IMR-90 (cell line): ENCODE measurements at regions not wholly inside any gene's neighbourhood (a gene's known extent, or its start where the extent isn't known, plus 50 kb on each side); places are given as distances from the start of the nearest gene placed in this dataset.

Source experiments
- ATAC-seq: fragments of 200-7000 bp; cut with Tn5 transposase; 2 replicates; pipeline ENCODE4 v1.9.1; 2020; ENCODE audit warnings: low read depth, mild to moderate bottlenecking, moderate library complexity
- BruUV-seq: library from RNA; stranded (reverse); fragments of 400-500 nt; replicated peaks from 2 replicates; lab custom pipeline; 2021; lab: Mats Ljungman, UMichigan
- CTCF ChIA-PET: fragments of 300-600 bp; formaldehyde crosslinking; extraction: SDS; loops from one replicate; lab custom pipeline; 2021; ENCODE audit warnings: antibody characterized with exemption; lab: Yijun Ruan, JAX
- POLR2A ChIA-PET: fragments of 300-600 bp; sonication (Branson Sonifier 250); formaldehyde crosslinking; loops from one replicate; lab custom pipeline; 2022; ENCODE audit warnings: antibody characterized with exemption; ENCODE audit not compliant: unreplicated experiment; lab: Charles Lee
- DNase-seq: peaks from one replicate; pipeline ENCODE4 v3.0.0; 2013
- H2AFZ ChIP-seq: replicated peaks from 2 replicates; pipeline ENCODE3; 2013; ENCODE audit warnings: low read length, mild to moderate bottlenecking; ENCODE audit not compliant: poor library complexity
- H2AK5ac ChIP-seq: 2 replicates; pipeline ENCODE4 v1.6.1; 2013; ENCODE audit warnings: low read depth, low read length, inconsistent platforms
- H2AK9ac ChIP-seq: replicated peaks from 2 replicates; pipeline ENCODE3; 2013; ENCODE audit warnings: mild to moderate bottlenecking, low read depth, low read length, moderate library complexity; ENCODE audit not compliant: poor library complexity
- H2BK120ac ChIP-seq: 2 replicates; pipeline ENCODE4 v1.6.1; 2013; ENCODE audit warnings: low read depth, low read length, inconsistent platforms
- H2BK15ac ChIP-seq: 3 replicates; pipeline ENCODE4 v1.6.1; 2013; ENCODE audit warnings: low read depth, low read length, inconsistent platforms
- H2BK20ac ChIP-seq: 2 replicates; pipeline ENCODE4 v1.6.1; 2013; ENCODE audit warnings: low read depth, mild to moderate bottlenecking, inconsistent platforms, low read length, moderate library complexity
- H2BK5ac ChIP-seq: 2 replicates; pipeline ENCODE4 v1.6.1; 2013; ENCODE audit warnings: mild to moderate bottlenecking, low read depth, low read length, inconsistent platforms; ENCODE audit not compliant: poor library complexity, severe bottlenecking
- H3K14ac ChIP-seq: replicated peaks from 2 replicates; pipeline ENCODE4 v1.6.1; 2013; ENCODE audit warnings: low read depth, low read length, inconsistent platforms
- H3K18ac ChIP-seq: 2 replicates; pipeline ENCODE4 v1.6.1; 2013; ENCODE audit warnings: low read depth, low read length, control low read depth
- H3K23ac ChIP-seq: 2 replicates; pipeline ENCODE4 v1.6.1; 2013; ENCODE audit warnings: low read depth, low read length, inconsistent platforms
- H3K27ac ChIP-seq: 2 replicates; pipeline ENCODE4 v1.5.1; 2013; ENCODE audit warnings: mild to moderate bottlenecking, control low read depth, low read length; ENCODE audit not compliant: insufficient read depth
- H3K27me3 ChIP-seq: 2 replicates; pipeline ENCODE4 v1.6.1; 2013; ENCODE audit warnings: low read length; ENCODE audit not compliant: control insufficient read depth, insufficient read depth
- H3K36me3 ChIP-seq: 2 replicates; pipeline ENCODE4 v1.6.1; 2013; ENCODE audit warnings: low read length, mixed read lengths; ENCODE audit not compliant: control insufficient read depth, insufficient read depth
- H3K4ac ChIP-seq: 2 replicates; pipeline ENCODE4 v1.6.1; 2013; ENCODE audit warnings: low read depth, low read length, inconsistent platforms
- H3K4me1 ChIP-seq: 2 replicates; pipeline ENCODE4 v1.6.1; 2013; ENCODE audit warnings: low read length, mixed read lengths; ENCODE audit not compliant: control insufficient read depth, insufficient read depth
- H3K4me2 ChIP-seq: 2 replicates; pipeline ENCODE4 v1.6.1; 2013; ENCODE audit warnings: low read depth, mild to moderate bottlenecking, control low read depth, low read length, moderate library complexity
- H3K4me3 ChIP-seq: 2 replicates; pipeline ENCODE4 v1.5.1; 2013; ENCODE audit warnings: low read depth, mild to moderate bottlenecking, control low read depth, low read length, moderate library complexity; ENCODE audit not compliant: insufficient read depth
- H3K56ac ChIP-seq: 2 replicates; pipeline ENCODE4 v1.6.1; 2013; ENCODE audit warnings: low read length, inconsistent platforms; ENCODE audit not compliant: insufficient read depth; ENCODE audit errors: extremely low read depth
- H3K79me1 ChIP-seq, 2 experiments: 2 replicates each; pipeline ENCODE4 v1.6.1; 2013; ENCODE audit warnings: low read length in 2 of 2, inconsistent platforms in 1 of 2, low read depth in 1 of 2
- H3K9ac ChIP-seq: 2 replicates; pipeline ENCODE4 v1.6.1; 2013; ENCODE audit warnings: low read depth, low read length, control low read depth
- H3K9me1 ChIP-seq: 2 replicates; pipeline ENCODE4 v1.6.1; 2013; ENCODE audit warnings: low read length, inconsistent platforms; ENCODE audit not compliant: insufficient read depth
- H3K9me3 ChIP-seq: 2 replicates; pipeline ENCODE4 v1.6.1; 2013; ENCODE audit warnings: low read length; ENCODE audit not compliant: control insufficient read depth, insufficient read depth
- H4K20me1 ChIP-seq: 2 replicates; pipeline ENCODE4 v1.6.1; 2013; ENCODE audit warnings: low read length, inconsistent platforms; ENCODE audit not compliant: insufficient read depth
- H4K5ac ChIP-seq: 2 replicates; pipeline ENCODE4 v1.6.1; 2013; ENCODE audit warnings: mild to moderate bottlenecking, low read depth, low read length, control low read depth
- H4K8ac ChIP-seq, 2 experiments: 2 replicates each; pipeline ENCODE4 v1.6.1; 2013; ENCODE audit warnings: low read depth in 2 of 2, low read length in 2 of 2, control low read depth in 1 of 2, inconsistent platforms in 1 of 2
- H4K91ac ChIP-seq: 2 replicates; pipeline ENCODE4 v1.6.1; 2013; ENCODE audit warnings: low read depth, low read length, inconsistent platforms; ENCODE audit not compliant: insufficient read depth
- CEBPB ChIP-seq: IDR thresholded peaks from 2 replicates; pipeline ENCODE4 v1.6.1; 2012; ENCODE audit warnings: low read depth, low read length, improper control_type of control experiment
- FOS ChIP-seq: fragments of 150-350 bp; IDR thresholded peaks from 2 replicates; pipeline ENCODE4 v1.6.1; 2016; ENCODE audit warnings: low read depth, low read length
- MXI1 ChIP-seq: IDR thresholded peaks from 2 replicates; pipeline ENCODE4 v1.6.1; 2012; ENCODE audit warnings: low read depth, mild to moderate bottlenecking, low read length, moderate library complexity, borderline replicate concordance
- POLR2A ChIP-seq: IDR thresholded peaks from 2 replicates; pipeline ENCODE4 v1.6.1; 2012; ENCODE audit warnings: mild to moderate bottlenecking, low read depth, low read length
- RFX5 ChIP-seq: IDR thresholded peaks from 2 replicates; pipeline ENCODE4 v1.8.0; 2012; ENCODE audit warnings: low read depth, mild to moderate bottlenecking, low read length, moderate library complexity
- SMC3 ChIP-seq: fragments of 150-350 bp; IDR thresholded peaks from 2 replicates; pipeline ENCODE4 v1.6.1; 2016; ENCODE audit warnings: low read depth, mild to moderate bottlenecking, antibody characterized with exemption, low read length, moderate library complexity
- WGBS, 2 experiments: methylation state at CpG; one replicate each; pipeline versions ENCODE4 v1.1.5 to v1.1.7; 2013; ENCODE audit warnings: missing lambda C conversion rate in 2 of 2; ENCODE audit not compliant: insufficient read length in 1 of 2; ENCODE audit errors: extremely low coverage in 2 of 2; 5-methylcytosine and 5-hydroxymethylcytosine counted together
- dilution Hi-C: fragments of 300-500 bp; cut with HindIII; formaldehyde crosslinking; loops from one replicate; pipeline ENCODE4 v1.14.3; 2018; ENCODE audit warnings: low sequenced_read_pairs; ENCODE audit not compliant: unreplicated experiment
- in situ Hi-C: fragments of 300-500 bp; cut with MboI; formaldehyde crosslinking; loops from 3 replicates; pipeline ENCODE4 v1.14.3; 2019; ENCODE audit warnings: low sequenced_read_pairs, inconsistent platforms, mixed read lengths
- intact Hi-C: fragments of 100-400 bp; cut with micrococcal nuclease; formaldehyde crosslinking; loops from 2 replicates; pipeline ENCODE4 v1.10.0; 2022

- H3K9ac ChIP-seq: no peak overlapping the region
- H3K4me2 ChIP-seq: no peak overlapping the region
- no peak overlapping the region for H3K18ac ChIP-seq
- no peak overlapping the region for H4K91ac ChIP-seq
- in situ Hi-C loops: no loop called here
- BruUV-seq: no TSS peak
- POLR2A ChIA-PET: no interaction called here
- TF ChIP-seq POLR2A (no peak), SMC3 (no peak), FOS (no peak), RFX5 (no peak), CEBPB (no peak), MXI1 (no peak)
- DNase-seq: no peak
- 64% methylated on average over 3 of the region's 12 CpGs; no CpG with 5 or more reads in 1 of the 2 experiments for WGBS, 2 experiments
- no peak overlapping the region for H2AK5ac ChIP-seq
- H3K36me3 ChIP-seq: no peaks in the 10 kb centered on the region
- no peak overlapping the region for H3K56ac ChIP-seq
- H4K20me1 ChIP-seq: no peaks in the 10 kb centered on the region
- H3K27ac ChIP-seq: no peak overlapping the region
- no peaks in the 10 kb centered on the region for H3K9me1 ChIP-seq
- no peaks in the 10 kb centered on the region for H3K9me3 ChIP-seq
- no peaks in the 10 kb centered on the region for H3K79me1 ChIP-seq
- intact Hi-C loops: no loop called here
- no peak overlapping the region for H3K4ac ChIP-seq
- no peak overlapping the region for H4K5ac ChIP-seq
- no peaks in the 10 kb centered on the region for H3K27me3 ChIP-seq
- H2BK120ac ChIP-seq: no peak overlapping the region
- H3K23ac ChIP-seq: no peak overlapping the region
- no peak overlapping the region for H3K14ac ChIP-seq
- H4K8ac ChIP-seq: no peak overlapping the region
- H2AFZ ChIP-seq: no peak overlapping the region
- no peak overlapping the region for H2BK5ac ChIP-seq
- H2BK20ac ChIP-seq: no peak overlapping the region
- dilution Hi-C loops: no loop called here
- CTCF ChIA-PET: interaction anchor here (0.9 kb wide), 1 partner anchor 14 kb away, joined by 3 read pairs; no protein-coding TSS in a partner anchor
- ATAC-seq: no peak
- H2AK9ac ChIP-seq: no peak overlapping the region
- no peaks in the 10 kb centered on the region for H3K4me1 ChIP-seq
- no peak overlapping the region for H3K4me3 ChIP-seq
- H2BK15ac ChIP-seq: no peak overlapping the region
Observed at GRCh38 chr10:118473305-118473960, 122.0 kb downstream of the PRLHR start.
